SK-N-MC (cell line): ENCODE measurements at regions not wholly inside any gene's neighbourhood (a gene's known extent, or its start where the extent isn't known, plus 50 kb on each side); places are given as distances from the start of the nearest gene placed in this dataset.

Experiments used
- EZH2 ChIP-seq: fragments of 200-600 bp; sonication (generic); IDR thresholded peaks from one replicate; pipeline ENCODE4 v1.6.1; 2017; ENCODE audit warnings: antibody characterized with exemption
- FOXP2 ChIP-seq: optimal IDR thresholded peaks from 2 replicates; pipeline ENCODE3; 2011; ENCODE audit warnings: mild to moderate bottlenecking, moderate library complexity; ENCODE audit not compliant: insufficient read depth; ENCODE audit errors: extremely low read length, control extremely low read depth
- POLR2AphosphoS5 ChIP-seq: IDR thresholded peaks from 2 replicates; pipeline ENCODE4 v1.6.1; 2012; ENCODE audit warnings: mild to moderate bottlenecking, low read depth, low read length, borderline replicate concordance

DNA sequence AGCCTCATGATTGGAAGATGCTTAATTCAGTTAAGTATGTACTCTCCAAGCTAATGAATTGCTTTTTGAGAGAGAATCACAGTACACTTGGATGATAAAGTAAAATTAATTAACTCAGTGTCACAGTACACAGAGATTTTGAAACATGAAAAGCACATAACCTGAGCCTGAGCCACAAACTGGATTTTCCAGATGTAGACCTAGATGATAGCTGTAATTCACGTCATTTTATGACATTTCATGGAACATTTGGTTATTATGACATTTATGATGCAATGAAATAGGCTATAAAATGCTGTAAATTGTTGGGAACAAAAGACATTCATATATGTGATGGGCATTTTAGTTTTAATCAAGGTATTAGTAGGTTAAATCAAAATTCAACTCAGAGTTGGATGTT, 983.7 kb downstream of the STPG2 start:
- TF ChIP-seq POLR2AphosphoS5 (no peak), EZH2 (no peak), FOXP2 (no peak)
